ENCODE measurements at regions not wholly inside any gene's neighbourhood (a gene's known extent, or its start where the extent isn't known, plus 50 kb on each side); places are given as distances from the start of the nearest gene placed in this dataset.

- ATAC-seq, result no peak
These were observed 98.2 kb upstream of the SCEL start for GRCh38 chr13:77437267-77437666.

DNA sequence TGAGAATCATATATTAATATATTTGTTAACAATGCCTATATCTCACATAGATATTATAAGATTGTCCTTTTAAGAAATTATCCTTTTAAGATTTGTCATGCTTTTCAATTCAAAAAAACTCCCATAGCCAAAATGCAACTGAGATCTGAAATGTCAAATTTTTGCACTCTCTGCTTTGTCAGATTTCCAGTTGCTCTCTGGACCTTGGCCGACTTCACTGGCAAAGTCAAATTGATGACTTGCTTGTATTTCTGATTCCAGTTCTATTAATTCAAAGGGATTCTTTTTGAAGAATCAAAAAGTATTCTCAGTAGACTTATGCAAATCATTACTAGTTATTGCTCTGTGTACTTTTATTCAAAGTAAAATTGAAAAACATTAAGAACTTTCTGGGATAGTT lies 101.2 kb upstream of the SCEL start:
- no peak for DNase-seq
- TF ChIP-seq CTCF (IDR thresholded peaks at IDR 0.05), result no peak
- intact Hi-C loops (cut with DNase I), result no loop called here

More at GRCh38 chr13:77437267-77437666, 98.2 kb upstream of the SCEL start:
- no peak overlapping the region for H3K4me3 ChIP-seq
- intact Hi-C loops (cut with DNase I), result loop anchor here in 1 of 10 donors (2.0 kb wide), 1 partner anchor 22 kb away; no protein-coding TSS in a partner anchor
- WGBS, 2 donors, result 83 to 89% methylated on average over 2 of the region's 2 CpGs
- peaks cover 0 to 7% (median 0%) of the 10 kb centered on the region in 11 donors for H3K9me3 ChIP-seq
- no peak overlapping the region for H3K27ac ChIP-seq
- no peaks in the 10 kb centered on the region for H3K27me3 ChIP-seq
- no peak for DNase-seq
- no peak for TF ChIP-seq CTCF (IDR thresholded peaks at IDR 0.05)
- no peaks in the 10 kb centered on the region for H3K4me1 ChIP-seq
- no peaks in the 10 kb centered on the region for H3K36me3 ChIP-seq

DNA sequence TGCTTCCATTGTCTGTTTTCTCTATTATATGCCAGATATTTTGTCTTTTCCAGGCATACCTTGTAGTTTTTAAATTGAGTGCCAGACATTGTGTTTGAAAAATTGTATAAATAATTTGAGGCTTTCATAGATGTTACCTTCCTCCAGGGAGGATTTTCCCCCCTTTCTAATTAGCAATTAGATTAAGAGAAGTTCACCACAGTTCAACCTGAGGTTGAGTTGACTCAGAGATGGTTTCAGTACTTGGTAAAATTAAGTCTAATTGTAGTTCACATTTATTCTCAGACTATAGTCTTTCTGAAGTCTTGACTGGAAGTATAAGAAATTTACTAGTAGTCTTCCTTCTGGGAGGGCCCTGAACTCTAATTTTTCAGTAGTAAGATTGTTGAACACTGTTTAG lies 104.1 kb upstream of the SCEL start:
- no peak for TF ChIP-seq CTCF (IDR thresholded peaks at IDR 0.05)
- Histone ChIP-seq H3K27me3 (no peaks in the 10 kb centered on the region), H3K36me3 (no peaks in the 10 kb centered on the region), H3K9me3 (no peaks in the 10 kb centered on the region), H3K4me3 (no peak overlapping the region), H3K27ac (no peak overlapping the region), H3K4me1 (no peaks in the 10 kb centered on the region)
- DNase-seq (no peak), ATAC-seq (no peak)
- intact Hi-C loops (cut with DNase I), result no loop called here

More for the DNA sequence above, 101.2 kb upstream of the SCEL start:
- no peaks in the 10 kb centered on the region for H3K4me1 ChIP-seq
- WGBS, 2 donors, result 58 to 70% methylated on average over 1 of the region's 1 CpG
- H3K9me3 ChIP-seq, result peaks cover 0 to 6% (median 0%) of the 10 kb centered on the region in 11 donors
- no peak for ATAC-seq
- no peaks in the 10 kb centered on the region for H3K36me3 ChIP-seq
- H3K4me3 ChIP-seq, result no peak overlapping the region
- H3K27me3 ChIP-seq, result no peaks in the 10 kb centered on the region
- H3K27ac ChIP-seq, result no peak overlapping the region

GRCh38 chr13:77430377-77430951 lies 103.6 kb upstream of the MYCBP2 start:
- Histone ChIP-seq H3K4me3 (no peak overlapping the region), H3K4me1 (no peaks in the 10 kb centered on the region), H3K9me3 (no peaks in the 10 kb centered on the region), H3K27me3 (no peaks in the 10 kb centered on the region), H3K27ac (no peak overlapping the region), H3K36me3 (no peaks in the 10 kb centered on the region)
- no peak for TF ChIP-seq CTCF (IDR thresholded peaks at IDR 0.05)
- intact Hi-C loops (cut with DNase I), result no loop called here
- ATAC-seq (no peak), DNase-seq (no peak)
- 98% methylated on average over 2 of the region's 2 CpGs for WGBS, 2 donors

Data from heart right ventricle (tissue), 16 donors.